OCI-LY1 (cell line): ENCODE measurements at regions not wholly inside any gene's neighbourhood (a gene's known extent, or its start where the extent isn't known, plus 50 kb on each side); places are given as distances from the start of the nearest gene placed in this dataset.

Source experiments
- EZH2 ChIP-seq: fragments of 200-600 bp; sonication (generic), shearing (Covaris generic); IDR thresholded peaks from 2 replicates; pipeline ENCODE4 v1.8.0; 2017; ENCODE audit warnings: borderline replicate concordance, mixed run types, mild to moderate bottlenecking, antibody characterized with exemption, low read length, moderate library complexity, mixed read lengths
- TF ChIP-seq, protein P1 (sequence below): fragments of 200-600 bp; sonication (generic), shearing (Covaris generic); IDR thresholded peaks from 2 replicates; pipeline ENCODE4 v1.5.1; 2017; ENCODE audit warnings: mild to moderate bottlenecking, antibody characterized with exemption, low read length, moderate library complexity, mixed read lengths

DNA sequence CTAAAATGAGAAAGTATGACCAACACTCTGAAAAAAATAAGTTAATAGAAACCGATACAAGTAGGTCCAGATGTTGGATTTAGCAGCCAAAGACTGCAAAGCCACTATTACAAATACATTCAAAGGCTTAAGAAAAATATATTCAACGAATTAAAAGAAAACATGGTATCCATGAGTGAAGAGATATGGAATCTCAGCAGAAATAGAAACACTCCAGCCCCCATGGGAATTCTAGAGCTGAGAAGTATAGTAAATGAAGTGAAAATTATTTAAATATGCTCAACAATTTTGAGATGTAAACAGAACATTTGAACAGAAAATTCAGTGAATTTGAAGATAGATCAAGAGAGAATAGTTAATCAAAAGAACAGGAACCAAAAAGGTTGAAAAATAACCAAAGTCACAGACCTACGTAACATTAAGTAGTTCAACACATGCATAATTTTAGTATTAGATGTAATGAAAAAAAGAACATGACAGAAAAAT lies 72.0 kb upstream of the WIPF3 start:
- TF ChIP-seq, protein P1, sequence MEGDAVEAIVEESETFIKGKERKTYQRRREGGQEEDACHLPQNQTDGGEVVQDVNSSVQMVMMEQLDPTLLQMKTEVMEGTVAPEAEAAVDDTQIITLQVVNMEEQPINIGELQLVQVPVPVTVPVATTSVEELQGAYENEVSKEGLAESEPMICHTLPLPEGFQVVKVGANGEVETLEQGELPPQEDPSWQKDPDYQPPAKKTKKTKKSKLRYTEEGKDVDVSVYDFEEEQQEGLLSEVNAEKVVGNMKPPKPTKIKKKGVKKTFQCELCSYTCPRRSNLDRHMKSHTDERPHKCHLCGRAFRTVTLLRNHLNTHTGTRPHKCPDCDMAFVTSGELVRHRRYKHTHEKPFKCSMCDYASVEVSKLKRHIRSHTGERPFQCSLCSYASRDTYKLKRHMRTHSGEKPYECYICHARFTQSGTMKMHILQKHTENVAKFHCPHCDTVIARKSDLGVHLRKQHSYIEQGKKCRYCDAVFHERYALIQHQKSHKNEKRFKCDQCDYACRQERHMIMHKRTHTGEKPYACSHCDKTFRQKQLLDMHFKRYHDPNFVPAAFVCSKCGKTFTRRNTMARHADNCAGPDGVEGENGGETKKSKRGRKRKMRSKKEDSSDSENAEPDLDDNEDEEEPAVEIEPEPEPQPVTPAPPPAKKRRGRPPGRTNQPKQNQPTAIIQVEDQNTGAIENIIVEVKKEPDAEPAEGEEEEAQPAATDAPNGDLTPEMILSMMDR: no peak
- TF ChIP-seq EZH2: no peak
